ENCODE measurements at regions not wholly inside any gene's neighbourhood (a gene's known extent, or its start where the extent isn't known, plus 50 kb on each side); places are given as distances from the start of the nearest gene placed in this dataset.

GRCh38 chr2:212592695-212593094 lies 54.1 kb upstream of the ERBB4 start:
- no peak overlapping the region for H3K4me3 ChIP-seq
- no peak for DNase-seq (ENCODE audit: low read depth, low spot score)
- CTCF ChIA-PET, result no interaction called here
- POLR2A ChIA-PET, result no interaction called here
- no TSS peak for BruUV-seq (replicated peaks)
- H3K4me1 ChIP-seq (ENCODE audit: control insufficient read depth, insufficient read depth, low read length), result no peaks in the 10 kb centered on the region
- no peaks in the 10 kb centered on the region for H4K20me1 ChIP-seq (ENCODE audit: control insufficient read depth, insufficient read depth)
- no peak overlapping the region for H3K27ac ChIP-seq (ENCODE audit: control insufficient read depth, insufficient read depth)
- WGBS (ENCODE audit: insufficient coverage, insufficient replicate concordance, low lambda C conversion rate, missing lambda C conversion rate), result 47% methylated on average over 1 of the region's 1 CpG
- RAD21 ChIA-PET (ENCODE audit: unreplicated experiment), result no interaction called here
- H3K9me3 ChIP-seq (replicated peaks; ENCODE audit: control insufficient read depth, insufficient read depth, low read length), result no peaks in the 10 kb centered on the region
- H3K79me2 ChIP-seq (ENCODE audit: control insufficient read depth, insufficient read depth, low read length), result no peaks in the 10 kb centered on the region
- no peak overlapping the region for H3K4me2 ChIP-seq (ENCODE audit: control insufficient read depth, insufficient read depth)
- no peak for ATAC-seq
- no peak for FAIRE-seq
- TF ChIP-seq CHD4 (IDR thresholded peaks at IDR 0.05) (no peak), PAX5 (IDR thresholded peaks at IDR 0.05; ENCODE audit: borderline replicate concordance, low read depth, low read length) (no peak), FOXM1 (IDR thresholded peaks at IDR 0.05; ENCODE audit: low read depth, low read length) (no peak), CHD1 (IDR thresholded peaks at IDR 0.05; ENCODE audit: low read depth, low read length) (no peak), WRNIP1 (IDR thresholded peaks at IDR 0.05; ENCODE audit: borderline replicate concordance, low read depth, low read length) (no peak), KLF5 (IDR thresholded peaks at IDR 0.05; ENCODE audit: partially characterized antibody) (no peak), POLR2A (IDR thresholded peaks at IDR 0.05; ENCODE audit: low read depth, low read length) (no peak), ZNF384 (IDR thresholded peaks at IDR 0.05; ENCODE audit: borderline replicate concordance, low read depth, low read length) (no peak), CBX3 (IDR thresholded peaks at IDR 0.05; ENCODE audit: borderline replicate concordance, low read depth) (no peak), SREBF2 (IDR thresholded peaks at IDR 0.05; ENCODE audit: low read length) (no peak), NR2C2 (IDR thresholded peaks at IDR 0.05; ENCODE audit: borderline replicate concordance, control insufficient read depth, insufficient read length, low read depth) (no peak), E2F8 (IDR thresholded peaks at IDR 0.05; ENCODE audit: low read depth, partially characterized antibody) (no peak), TCF12 (IDR thresholded peaks at IDR 0.05; ENCODE audit: low read depth, low read length) (no peak), ZBTB33 (IDR thresholded peaks at IDR 0.05) (no peak), TARDBP (IDR thresholded peaks at IDR 0.05; ENCODE audit: borderline replicate concordance) (no peak), SP1 (IDR thresholded peaks at IDR 0.05; ENCODE audit: low read depth, low read length) (no peak), FOXK2 (IDR thresholded peaks at IDR 0.05) (no peak)
- TF ChIP-seq, protein P1, sequence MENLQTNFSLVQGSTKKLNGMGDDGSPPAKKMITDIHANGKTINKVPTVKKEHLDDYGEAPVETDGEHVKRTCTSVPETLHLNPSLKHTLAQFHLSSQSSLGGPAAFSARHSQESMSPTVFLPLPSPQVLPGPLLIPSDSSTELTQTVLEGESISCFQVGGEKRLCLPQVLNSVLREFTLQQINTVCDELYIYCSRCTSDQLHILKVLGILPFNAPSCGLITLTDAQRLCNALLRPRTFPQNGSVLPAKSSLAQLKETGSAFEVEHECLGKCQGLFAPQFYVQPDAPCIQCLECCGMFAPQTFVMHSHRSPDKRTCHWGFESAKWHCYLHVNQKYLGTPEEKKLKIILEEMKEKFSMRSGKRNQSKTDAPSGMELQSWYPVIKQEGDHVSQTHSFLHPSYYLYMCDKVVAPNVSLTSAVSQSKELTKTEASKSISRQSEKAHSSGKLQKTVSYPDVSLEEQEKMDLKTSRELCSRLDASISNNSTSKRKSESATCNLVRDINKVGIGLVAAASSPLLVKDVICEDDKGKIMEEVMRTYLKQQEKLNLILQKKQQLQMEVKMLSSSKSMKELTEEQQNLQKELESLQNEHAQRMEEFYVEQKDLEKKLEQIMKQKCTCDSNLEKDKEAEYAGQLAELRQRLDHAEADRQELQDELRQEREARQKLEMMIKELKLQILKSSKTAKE (IDR thresholded peaks at IDR 0.05; ENCODE audit: low read depth, poor library complexity, severe bottlenecking), result no peak
- TF ChIP-seq, protein P2, sequence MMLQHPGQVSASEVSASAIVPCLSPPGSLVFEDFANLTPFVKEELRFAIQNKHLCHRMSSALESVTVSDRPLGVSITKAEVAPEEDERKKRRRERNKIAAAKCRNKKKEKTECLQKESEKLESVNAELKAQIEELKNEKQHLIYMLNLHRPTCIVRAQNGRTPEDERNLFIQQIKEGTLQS (IDR thresholded peaks at IDR 0.05; ENCODE audit: borderline replicate concordance, extremely low read depth, low read depth, low read length), result no peak
- no peak overlapping the region for H3K9ac ChIP-seq (ENCODE audit: control insufficient read depth, insufficient read depth, low read length)
- in situ Hi-C loops (cut with MboI), result no loop called here
- H2AFZ ChIP-seq (ENCODE audit: control insufficient read depth, low read depth, low read length), result no peak overlapping the region
- intact Hi-C loops (cut with micrococcal nuclease; ENCODE audit: unreplicated experiment), result loop anchor here (10.0 kb wide), 1 partner anchor 302 kb away; no protein-coding TSS in a partner anchor
- H3K36me3 ChIP-seq (ENCODE audit: control insufficient read depth in 2 of 2, insufficient read depth in 2 of 2, low read length in 1 of 2), result no peaks in the 10 kb centered on the region
- H3K27me3 ChIP-seq (replicated peaks in 1 of 2; ENCODE audit: control insufficient read depth in 2 of 2, insufficient read depth in 2 of 2, low read length in 1 of 2), result no peaks in the 10 kb centered on the region
- SMC1A ChIA-PET (ENCODE audit: uncharacterized antibody, unreplicated experiment), result no interaction called here

Measured in GM12878 (cell line).